Activated CD4-positive, CD25-positive, alpha-beta regulatory T cell (primary cell): ENCODE measurements at regions not wholly inside any gene's neighbourhood (a gene's known extent, or its start where the extent isn't known, plus 50 kb on each side); places are given as distances from the start of the nearest gene placed in this dataset.

Experiments used
- DNase-seq, 4 experiments: peaks; one replicate each; lab custom pipeline; 2025; lab: John Stamatoyannopoulos, UW

DNA sequence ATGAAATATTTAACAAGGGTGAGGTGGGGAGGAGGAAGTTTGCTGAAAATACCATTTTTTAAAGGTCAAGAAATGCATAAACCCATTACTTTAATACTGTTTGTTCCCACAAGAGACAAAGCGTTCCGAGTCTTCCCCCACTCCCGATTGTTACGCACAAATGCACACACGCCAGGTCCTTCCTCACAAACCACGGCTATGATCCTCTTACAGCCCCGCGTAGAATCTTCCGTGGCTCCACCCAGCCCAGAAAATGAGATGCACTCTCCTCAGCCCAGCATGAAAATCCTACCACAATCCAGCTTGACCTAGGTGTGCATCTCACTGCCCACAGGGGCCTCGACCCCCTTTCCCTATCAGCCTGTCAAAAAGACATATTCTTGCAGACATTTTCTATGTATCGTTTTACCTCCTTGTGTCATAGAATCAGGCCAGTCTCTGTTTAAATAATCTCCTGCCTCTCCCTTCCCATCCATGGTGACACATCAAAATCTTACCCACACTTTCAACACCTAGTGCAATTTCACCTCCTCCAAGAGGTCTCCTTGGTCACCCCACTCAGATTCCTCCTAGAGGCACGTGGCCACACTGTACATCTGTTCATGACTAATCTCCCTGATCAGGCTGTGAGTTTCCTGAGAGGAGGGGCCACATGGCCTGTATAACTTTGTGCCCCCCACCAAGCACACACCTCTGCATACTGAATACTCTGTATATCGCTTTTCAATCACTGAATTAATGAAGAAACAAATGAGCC is 491.0 kb upstream of the KLHL29 start:
- no peak for DNase-seq

DNA sequence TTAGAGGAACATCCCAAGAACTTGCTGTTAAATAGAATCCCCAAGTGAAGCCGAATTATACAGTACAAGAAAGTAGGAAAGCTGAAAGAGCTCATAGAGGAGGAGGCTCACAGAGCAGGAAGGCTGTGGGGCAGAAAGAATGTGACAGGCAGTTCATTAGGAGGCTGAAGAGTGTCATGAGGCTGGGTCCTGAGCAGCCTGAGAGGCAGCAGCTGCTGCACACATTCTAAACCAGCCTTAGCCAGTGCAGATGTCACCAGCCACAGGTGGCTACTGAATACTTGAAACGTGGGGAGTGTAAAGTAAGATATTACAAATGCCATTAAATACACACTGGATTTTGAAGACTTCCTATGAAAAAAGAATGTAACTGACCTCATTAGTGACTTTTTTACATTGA is 490.2 kb upstream of the KLHL29 start:
- no peak for DNase-seq

DNA sequence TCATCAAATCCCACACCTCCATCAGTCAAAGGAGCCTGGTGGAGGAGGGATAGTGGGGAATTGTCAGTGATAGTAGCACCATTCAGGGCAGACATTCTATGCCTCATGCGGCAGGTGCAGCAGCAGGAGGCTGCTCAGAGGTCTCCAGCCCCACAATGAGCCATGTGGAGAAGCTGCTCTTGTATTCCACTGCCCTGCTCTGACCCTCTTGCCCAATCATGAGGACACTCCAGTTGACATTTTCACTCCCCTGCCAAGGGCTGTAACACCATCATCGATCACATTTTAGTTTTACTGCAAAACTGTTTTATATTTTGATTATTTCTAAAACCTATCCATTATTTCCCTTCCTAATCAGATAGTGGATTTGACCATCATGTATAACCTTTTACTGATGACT is 487.6 kb upstream of the KLHL29 start:
- DNase-seq: no peak

DNA sequence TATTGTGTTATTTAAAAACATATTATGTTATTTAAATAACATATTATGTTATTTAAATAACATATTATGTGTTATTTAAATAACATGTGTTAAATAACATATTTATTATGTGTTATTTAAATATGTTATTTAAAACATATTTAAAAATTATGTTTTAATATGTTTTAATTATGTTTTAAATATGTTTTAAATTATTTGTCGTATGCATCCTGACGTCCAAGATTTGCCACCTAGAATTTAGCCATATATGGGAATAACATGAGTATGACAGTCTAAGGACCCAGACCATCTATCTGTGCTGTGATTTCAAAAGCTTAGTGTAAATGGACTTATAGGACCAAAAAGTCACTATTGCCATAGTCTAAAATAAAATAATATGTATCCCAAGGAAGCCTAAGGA is 484.3 kb upstream of the KLHL29 start:
- no peak for DNase-seq

DNA sequence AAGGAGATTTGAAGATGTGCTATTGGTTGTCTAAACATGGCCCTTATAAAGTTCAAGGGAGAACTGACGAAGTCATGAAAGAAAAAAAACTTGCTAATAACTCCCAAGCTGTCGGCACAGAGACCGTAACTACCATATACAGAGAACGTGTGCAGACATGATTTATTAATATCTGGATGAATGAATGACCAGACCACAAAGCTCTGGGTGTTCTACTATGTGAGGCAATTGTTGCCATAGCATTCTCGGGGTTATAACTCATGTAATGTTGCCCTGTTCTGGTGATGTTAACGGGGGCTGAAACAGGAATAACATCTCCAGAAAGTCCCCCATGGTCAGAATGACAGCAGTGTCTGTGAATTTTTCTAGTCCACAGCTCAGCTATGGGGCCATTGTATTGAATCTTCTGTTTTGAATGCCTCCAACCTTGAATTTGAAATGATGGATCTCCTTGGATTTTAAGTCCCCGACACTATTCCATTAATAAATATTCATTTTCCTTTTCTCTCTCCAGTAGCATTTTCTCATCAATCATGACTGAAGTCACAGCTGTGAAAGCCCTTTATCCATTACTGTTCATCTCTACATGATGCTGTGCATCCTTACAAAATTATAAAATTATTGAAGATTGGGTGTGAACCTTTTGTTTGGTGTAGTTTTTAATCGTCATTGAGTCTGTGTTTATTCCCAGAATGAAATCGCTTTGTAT is 483.4 kb upstream of the KLHL29 start:
- DNase-seq: no peak

DNA sequence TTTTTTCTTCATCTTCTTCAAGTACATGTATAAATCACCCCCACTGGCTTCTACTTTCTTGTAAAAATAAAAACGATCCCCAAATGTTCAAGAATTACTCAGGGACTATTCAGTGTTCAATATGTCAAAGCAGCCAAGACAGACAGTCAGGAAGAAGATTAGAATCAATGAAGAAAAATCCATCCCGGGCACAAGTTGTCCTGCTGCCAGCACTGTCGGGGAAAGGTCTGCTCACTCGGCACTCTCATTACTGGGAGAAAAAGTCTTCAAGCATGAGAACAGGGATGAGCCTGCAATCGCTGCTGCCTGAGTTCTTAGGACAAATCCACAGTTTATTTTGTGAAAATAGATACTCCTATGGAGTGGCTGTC is 482.8 kb upstream of the KLHL29 start:
- no peak for DNase-seq

DNA sequence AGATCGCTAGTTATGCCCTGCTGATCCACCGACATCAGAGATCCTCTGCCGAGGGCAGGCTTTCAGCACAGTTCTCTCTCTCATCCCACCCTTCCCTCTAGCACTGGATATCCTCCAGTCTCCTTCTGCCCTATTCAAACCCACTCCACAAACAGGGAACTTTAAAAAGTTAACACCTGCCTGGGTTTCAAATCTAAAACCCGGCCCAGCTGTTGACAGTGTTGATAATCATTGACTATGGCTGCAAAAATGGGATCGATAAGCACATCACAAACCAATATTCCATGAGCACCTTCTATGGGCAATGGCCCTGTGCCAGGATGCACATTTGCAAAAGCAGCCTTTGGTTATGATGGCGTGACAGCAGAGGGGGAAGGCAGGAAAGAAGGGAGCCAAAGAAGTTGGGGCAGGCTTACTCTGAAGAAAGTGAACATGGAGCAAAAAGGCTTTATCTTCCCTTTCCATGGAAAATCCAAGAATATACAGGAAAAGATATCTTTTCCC is 482.3 kb upstream of the KLHL29 start:
- no peak for DNase-seq

DNA sequence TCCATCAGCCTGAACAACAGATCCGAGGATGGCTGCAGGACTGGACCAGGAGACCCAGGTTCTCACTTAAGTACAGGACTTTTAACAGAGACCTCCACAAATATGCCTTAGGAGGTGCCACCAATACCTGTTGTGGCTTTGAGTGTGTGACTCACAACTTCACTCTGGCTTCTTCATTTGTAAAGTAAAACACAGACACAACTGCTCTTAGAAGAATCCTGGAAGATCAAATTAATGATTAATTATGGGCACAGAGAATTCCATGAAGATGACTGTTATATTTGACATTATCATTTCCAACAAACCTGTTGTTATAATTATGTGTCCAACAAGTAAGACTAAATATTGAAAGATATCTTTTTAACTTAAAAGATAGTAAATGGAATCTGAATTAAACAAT is 481.4 kb upstream of the KLHL29 start:
- DNase-seq: no peak

DNA sequence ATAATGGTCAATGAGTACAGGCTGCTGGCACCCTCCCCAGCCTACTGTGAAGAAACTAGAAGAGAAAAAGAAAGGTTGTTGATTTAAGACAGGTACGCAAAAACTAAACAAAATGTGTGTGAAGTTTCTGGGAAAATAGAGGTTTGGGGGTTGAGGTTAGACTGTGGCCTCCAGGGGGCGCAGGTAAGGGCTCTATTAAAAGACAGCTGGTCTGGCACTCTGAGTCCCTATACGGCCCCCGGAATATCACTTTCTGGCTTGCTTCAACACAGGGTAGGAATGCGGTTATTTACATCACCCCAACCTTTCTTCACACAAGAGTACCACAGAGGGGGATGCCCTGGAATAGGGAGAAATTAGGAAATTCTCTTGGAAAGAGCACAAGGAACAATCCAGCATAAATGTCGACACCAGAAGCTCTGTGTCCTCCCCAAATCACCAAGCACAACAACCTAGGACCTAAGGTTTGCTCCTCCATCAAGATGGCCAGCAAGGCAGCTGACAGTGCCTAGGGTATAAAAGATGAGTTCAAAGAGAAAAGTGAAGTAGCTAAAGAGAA is 480.8 kb upstream of the KLHL29 start:
- DNase-seq: no peak

DNA sequence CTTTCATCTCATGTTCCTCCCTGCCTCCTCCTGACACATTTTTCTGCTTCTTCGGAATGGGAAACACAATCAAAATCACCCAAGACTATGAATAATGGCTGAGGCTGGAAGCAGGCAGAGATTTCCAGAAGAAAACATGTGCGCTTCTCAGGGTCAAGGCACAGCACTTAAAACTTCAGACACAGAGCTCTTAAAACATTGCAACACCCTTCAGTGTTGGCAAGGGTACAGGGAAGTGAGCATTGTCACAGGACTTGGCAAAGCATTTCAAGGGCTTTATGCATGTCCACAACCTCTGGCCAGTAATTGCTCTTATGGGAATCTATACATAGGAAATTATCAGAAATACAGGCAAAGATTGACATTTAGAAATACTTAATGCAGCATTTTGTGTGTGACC is 477.6 kb upstream of the KLHL29 start:
- no peak for DNase-seq

DNA sequence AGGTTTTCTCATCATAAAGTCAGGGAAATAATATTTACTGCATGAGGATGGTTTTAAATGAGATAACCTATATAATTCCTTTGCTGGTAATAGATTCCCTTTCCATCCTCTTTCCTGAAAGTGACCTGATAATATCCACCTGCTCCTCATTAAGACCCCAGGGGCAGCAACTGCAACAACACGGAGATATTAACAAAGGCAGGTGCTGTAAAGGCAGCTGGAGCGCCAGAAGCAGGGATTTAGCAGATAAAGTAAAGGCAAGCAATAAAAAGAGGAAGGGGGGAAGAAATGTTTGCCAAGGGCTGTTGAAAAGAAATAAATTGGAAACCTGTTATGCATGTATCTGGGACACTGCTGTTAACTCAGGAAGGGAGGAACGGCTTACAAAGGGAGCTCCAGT is 472.6 kb upstream of the KLHL29 start:
- no peak for DNase-seq

DNA sequence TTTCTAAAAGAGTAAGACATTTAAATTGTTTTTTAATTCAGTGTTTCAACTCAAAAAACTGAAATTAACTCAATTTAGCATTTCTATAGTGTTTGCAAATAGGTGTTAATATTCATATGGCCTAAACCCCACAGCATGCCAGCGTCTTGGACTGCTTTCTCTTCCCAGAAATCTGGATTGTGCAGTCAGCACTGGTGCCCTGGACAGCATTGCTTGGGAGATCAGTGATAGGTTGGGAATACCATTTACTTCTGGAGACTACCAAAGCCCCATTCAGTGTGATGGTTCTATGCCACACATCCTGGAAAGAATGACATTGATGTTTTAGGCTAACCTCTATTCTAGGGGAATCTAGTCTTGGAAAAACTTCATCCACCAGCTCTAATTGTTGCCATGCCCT is 455.0 kb upstream of the KLHL29 start:
- no peak for DNase-seq

DNA sequence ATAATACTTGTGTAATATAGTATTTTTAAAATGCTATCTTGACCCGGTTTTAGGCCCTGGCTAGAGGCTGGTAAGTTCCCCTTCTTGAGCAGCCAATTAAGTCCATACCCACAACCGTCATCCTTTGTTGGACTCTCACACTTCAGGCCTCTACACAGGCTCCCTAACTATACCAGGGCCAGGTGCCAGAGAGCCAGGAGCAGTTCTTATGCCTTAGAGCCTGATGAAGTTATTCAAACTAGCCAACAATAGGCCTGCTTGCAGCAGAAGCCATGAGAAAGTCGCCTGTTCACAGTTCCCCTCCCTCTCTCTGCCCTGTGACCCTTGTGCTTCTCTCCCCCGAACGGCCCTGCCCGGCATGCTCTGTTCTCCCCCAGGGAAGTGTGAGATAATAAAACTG is 454.2 kb upstream of the KLHL29 start:
- no peak for DNase-seq

DNA sequence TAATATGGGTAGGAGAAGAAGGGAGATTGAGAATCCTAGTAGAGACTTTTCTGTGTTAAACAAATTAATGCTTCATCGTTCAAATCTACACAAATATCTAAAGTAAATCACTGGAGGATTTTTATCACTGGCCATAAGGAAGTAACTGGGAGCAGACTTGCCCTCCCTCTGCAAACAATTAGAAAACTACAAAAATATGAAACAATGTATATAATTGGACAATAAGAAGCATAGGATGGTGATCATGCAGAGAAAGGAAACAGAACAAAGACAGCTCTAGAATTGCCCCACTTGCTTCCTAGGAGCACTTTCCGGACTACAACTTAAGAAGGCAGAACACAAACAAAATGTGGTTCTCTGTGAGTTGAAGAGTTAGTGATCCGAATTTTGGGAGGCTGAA is 452.7 kb upstream of the KLHL29 start:
- DNase-seq: no peak

DNA sequence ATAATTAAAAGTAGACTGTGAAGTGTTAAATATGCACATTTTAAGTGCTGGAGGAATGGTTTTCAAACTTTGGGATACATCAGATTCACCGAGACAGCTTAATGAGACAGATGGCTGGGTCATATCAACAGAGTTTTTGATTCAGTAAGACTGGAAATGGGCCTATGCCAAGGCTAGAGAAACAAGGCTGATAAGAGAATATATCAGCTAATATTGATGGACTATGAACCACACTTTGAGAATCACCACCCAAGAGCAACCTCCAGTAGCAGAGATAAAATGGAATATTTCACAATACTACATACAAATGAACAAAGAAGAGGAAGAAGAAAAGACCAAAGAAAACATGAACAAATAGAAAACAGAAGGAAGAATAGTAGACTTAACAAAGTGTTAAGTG is 450.2 kb upstream of the KLHL29 start:
- no peak for DNase-seq

DNA sequence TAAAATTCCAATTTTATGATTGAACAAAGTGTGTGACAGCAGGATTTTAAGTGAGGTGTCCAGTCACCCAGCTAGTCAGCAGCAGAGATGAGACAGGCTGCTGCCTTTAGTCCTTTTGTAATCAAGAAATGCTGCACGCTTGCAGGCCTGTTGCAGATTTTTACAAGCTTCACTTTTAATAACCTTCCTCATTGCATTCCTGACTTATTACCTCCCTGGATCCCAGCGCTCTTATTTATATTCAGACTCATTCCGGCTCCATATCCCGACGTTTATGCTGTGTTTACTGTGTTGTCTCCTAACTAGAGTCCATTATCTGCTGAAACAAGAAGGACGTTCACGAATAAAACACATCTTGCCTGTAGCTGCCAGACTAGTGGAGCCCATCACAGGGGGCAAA is 442.5 kb upstream of the KLHL29 start:
- no peak for DNase-seq

DNA sequence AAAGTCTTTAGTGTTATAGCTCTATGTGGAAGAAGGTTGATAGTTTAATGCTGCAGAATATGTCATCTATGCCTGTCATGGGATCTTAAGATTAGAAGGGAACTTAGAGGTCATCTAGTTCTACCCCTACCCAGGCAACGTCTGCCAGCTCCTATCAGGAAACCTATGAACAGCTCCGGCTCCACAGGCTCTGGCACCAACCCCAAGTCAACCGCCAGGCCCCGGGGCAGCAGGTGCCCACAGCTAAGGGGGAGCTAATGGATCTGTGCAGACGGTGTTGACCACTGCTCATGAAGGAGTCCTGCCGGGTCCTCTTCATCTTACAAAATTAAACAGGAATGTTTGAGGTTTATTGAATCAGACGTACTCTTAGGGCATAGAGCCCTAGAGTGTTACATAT is 440.8 kb upstream of the KLHL29 start:
- no peak for DNase-seq

DNA sequence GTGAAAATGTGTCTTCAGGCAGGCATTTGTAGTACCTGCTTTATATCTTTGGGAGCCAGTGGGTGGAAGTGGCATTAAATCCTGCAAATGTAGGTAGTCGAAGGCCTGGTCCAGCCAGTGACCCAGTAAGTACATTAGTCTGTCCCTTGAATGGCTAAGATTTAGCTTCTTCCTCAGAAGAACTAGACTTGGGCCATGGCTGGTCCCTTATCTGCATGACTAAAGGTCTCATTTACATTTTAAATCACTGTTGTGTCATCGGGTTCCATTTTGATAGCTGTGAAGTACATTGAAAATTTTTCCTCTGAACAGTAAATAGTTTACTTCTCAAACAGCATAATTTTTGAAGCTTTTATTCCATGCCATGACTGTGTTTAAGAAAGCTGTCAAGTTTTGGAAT is 438.4 kb upstream of the KLHL29 start:
- no peak for DNase-seq

DNA sequence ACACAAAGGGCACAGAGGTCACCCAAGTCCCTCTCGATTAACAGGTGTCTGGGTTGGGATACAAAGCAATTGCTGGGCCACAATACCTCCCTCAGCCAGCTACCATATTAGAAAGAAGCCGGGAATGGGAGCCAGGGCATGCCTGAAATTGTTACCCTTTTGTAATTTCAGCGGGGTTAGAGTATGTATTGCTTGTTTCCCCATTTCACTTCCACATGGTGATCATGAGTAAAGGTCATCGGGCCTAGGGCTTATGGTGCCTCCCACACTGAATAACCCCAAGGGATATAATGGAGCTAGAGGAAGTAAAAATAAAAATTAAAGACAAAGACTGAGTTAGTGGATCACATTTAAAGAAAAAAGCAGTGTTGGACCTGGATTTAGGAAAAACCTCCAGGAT is 437.2 kb upstream of the KLHL29 start:
- DNase-seq: no peak

DNA sequence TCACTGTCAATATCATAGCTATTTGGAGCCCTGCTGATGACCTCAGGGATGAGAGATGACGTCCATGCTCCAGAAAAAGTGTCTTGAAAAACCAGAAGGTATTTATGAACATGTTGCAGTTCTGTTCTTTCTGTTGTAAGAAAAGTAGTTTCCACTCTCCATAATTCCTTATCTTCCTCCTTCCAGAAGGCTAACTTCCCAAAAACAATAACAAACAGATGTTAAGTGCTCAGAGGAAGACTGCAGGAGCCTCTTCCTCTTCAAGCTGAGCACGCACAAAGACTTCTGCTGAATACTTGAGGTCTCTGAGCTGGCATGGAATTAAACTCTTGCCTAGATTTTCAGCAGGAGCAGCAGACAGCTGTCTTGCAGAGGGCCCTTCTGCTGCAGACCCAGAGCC is 434.5 kb upstream of the KLHL29 start:
- DNase-seq: no peak

DNA sequence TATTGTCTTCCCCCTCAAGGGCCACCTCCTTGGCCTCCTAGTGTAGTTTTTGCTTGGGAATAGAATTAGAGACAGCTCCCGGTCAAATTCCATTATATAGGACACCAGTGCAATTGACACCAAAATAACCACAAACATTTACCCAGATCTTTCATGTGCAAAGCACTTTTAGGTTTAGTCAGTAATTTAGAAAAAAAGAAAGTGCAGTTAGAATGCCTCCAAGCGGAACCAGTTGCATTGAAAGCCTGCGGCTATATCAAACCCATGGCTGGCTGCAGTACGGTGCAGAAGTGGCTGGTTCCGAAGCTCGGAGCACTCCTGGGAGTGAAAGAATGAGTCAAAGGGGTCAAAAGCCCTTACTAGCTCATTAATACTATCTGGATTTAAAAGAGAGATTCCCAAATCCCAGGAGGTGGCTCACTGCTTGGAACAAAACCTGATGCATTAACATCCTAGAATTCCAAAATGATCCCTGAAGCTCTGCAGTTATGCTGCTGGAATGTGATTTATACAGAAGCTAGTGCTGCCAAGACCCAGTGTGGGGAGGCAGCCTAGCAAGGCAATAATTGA is 432.2 kb upstream of the KLHL29 start:
- DNase-seq: no peak

DNA sequence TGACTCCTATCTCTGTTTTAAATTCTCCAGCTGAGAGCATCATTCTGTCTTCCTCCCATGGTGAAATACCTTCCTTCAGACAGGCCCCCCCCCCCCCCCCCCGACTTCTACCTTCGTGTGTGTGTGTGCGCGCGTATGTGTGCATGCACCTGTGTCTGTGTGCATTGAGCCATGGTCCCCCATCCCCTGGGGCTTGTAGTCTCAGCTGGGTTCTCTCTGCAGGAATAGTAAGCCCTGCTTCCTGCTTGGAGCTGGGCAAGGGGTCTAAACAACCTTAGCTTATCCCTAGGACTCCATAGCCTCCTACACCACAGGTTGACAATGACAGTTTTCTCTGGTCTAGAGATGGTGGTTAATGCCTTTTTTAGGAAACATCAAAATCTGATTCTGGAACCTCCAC is 427.5 kb upstream of the KLHL29 start:
- DNase-seq: no peak

DNA sequence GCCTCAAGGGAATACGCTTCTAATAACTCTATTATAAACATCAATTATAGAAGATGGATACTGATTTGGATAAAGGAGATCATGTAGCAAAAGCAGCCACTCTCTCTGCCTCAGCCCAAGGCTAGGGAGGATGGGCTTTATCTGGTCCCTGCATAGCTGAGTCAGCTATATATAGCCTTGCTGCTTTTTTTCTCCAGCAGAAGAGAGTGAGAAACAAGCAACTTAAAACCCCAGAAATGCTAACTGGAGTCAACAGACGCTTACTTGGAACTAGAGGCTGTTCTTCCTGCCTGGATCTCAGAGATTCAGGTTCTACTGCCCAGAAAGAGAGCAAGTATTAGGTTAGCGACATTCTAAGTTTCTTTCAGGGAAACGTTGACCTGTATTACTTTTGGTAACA is 426.7 kb upstream of the KLHL29 start:
- no peak for DNase-seq
